Omental fat pad (tissue), 3 donors: ENCODE measurements at regions not wholly inside any gene's neighbourhood (a gene's known extent, or its start where the extent isn't known, plus 50 kb on each side); places are given as distances from the start of the nearest gene placed in this dataset.

Source experiments
- ATAC-seq: fragments of 150-250 bp; one replicate; pipeline ENCODE4 v1.9.1; 2016; ENCODE audit warnings: mild to moderate bottlenecking, moderate library complexity; ENCODE audit not compliant: low FRiP score
- DNase-seq: peaks from one replicate; pipeline ENCODE4 v3.0.0-alpha.2; 2019; ENCODE audit warnings: low spot score
- TF ChIP-seq, protein P1 (sequence below), 3 donors: fragments of 450-650 bp; IDR thresholded peaks; one replicate each; pipeline ENCODE4 v1.5.1; 2016 to 2017; ENCODE audit warnings: antibody characterized with exemption in 3 of 3, mild to moderate bottlenecking in 3 of 3, moderate library complexity in 2 of 3

DNA sequence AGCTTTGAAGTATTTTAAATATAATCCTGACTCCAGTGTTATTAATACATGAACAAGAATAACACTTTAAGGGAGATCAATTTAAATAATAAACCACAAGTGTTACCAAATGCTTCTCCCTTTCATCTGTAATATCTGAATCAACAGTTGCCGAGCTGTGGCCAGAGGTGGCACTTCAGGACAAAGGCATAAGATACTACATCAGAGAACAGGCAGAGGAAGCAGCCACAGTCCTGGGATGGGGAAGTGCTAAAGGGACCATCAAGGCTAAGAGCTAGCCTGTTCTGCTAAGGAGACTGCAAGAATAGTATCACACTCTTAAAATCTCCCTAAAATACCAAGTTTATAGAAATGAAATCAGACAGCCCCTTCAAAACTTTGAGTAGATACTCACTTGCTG is 378.2 kb upstream of the PRKCQ start:
- DNase-seq (no peak), ATAC-seq (no peak)
- TF ChIP-seq, protein P1, sequence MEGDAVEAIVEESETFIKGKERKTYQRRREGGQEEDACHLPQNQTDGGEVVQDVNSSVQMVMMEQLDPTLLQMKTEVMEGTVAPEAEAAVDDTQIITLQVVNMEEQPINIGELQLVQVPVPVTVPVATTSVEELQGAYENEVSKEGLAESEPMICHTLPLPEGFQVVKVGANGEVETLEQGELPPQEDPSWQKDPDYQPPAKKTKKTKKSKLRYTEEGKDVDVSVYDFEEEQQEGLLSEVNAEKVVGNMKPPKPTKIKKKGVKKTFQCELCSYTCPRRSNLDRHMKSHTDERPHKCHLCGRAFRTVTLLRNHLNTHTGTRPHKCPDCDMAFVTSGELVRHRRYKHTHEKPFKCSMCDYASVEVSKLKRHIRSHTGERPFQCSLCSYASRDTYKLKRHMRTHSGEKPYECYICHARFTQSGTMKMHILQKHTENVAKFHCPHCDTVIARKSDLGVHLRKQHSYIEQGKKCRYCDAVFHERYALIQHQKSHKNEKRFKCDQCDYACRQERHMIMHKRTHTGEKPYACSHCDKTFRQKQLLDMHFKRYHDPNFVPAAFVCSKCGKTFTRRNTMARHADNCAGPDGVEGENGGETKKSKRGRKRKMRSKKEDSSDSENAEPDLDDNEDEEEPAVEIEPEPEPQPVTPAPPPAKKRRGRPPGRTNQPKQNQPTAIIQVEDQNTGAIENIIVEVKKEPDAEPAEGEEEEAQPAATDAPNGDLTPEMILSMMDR (IDR thresholded peaks at IDR 0.05), result no peak

DNA sequence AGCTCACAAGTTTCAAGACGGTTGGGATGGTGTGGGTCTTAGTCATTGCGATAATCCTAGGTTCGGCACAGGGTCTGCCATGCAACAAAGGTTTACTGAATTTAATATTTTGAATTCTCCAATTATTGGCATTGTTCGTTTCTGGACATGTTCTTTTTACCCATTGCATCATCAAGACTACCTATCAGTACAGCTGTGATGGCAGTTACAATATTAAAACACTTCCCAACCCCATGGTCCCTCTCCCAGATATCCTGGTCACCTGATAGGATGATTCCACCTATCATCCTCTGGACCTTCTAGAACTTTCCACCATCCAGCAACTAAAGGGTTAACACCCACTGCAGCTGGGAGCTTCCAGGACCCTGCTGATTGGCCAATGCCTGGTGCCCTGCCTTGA is 377.8 kb upstream of the PRKCQ start:
- TF ChIP-seq, protein P1 (IDR thresholded peaks at IDR 0.05), result no peak
- ATAC-seq, result no peak
- DNase-seq, result no peak

DNA sequence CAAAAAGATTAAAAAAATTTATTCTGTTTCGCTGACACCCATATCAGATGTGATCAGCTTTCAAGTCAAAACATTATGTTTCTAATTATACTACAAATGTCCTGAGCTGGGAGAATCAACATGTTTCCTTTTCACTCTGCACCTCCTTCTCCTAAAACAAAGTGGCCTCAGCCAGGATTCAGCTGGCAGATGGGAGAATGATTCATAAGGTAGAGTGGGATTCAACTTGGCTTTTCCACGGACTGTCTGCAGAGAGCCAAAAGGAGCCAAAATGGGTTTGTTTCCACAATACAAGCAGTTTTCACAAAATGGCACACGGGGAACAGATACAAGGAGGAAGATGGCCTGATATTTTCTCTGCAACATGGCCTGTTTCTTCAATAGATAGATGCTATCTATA is 376.5 kb upstream of the PRKCQ start:
- DNase-seq (no peak), ATAC-seq (no peak)
- TF ChIP-seq, protein P1 (IDR thresholded peaks at IDR 0.05), result no peak

DNA sequence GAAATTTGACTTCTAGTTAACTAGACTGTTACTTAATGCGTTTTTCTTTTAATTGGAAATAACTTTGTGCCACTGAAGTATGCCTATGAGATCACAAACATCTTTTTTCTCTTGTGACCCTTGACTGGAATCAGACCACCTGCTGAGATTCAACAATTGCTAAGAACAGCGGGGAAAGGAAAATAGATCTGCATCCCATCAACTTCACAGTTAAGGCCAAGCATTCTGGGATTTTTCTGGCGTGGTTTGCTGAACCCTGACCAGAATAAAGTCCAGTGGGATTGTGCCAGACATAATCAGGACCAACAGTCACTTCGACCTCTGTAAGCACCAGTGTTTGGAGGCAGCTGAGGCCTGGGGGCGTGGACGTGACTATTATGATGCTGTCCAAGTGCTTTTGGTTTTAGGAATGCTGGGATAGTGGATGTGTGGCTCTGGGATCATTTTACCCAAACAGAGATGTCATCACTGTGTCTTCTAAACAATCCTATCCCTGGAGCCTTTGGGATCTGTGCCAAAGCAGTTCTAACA is 373.3 kb upstream of the PRKCQ start:
- TF ChIP-seq, protein P1 (IDR thresholded peaks at IDR 0.05), result no peak
- no peak for ATAC-seq
- DNase-seq, result no peak

DNA sequence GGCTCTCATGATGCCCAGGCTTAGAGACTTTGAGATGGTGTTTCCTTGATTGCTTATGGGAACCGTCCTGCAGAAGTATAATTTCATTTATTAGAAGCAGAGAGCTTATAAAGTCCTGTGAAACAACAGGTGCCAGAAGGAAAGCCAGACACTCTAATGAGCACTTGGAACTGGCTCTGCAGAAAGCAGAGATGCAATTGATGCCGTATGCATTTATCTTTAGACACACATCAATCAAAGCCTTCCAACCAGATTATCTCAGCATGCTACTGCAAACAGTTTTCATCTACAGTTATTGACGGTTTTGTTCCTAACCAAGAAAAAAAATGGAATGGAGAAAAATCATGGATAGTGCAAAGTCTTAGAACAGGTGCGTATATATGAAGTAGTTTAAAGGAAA is 371.7 kb upstream of the PRKCQ start:
- TF ChIP-seq, protein P1 (IDR thresholded peaks at IDR 0.05), result no peak
- no peak for DNase-seq

DNA sequence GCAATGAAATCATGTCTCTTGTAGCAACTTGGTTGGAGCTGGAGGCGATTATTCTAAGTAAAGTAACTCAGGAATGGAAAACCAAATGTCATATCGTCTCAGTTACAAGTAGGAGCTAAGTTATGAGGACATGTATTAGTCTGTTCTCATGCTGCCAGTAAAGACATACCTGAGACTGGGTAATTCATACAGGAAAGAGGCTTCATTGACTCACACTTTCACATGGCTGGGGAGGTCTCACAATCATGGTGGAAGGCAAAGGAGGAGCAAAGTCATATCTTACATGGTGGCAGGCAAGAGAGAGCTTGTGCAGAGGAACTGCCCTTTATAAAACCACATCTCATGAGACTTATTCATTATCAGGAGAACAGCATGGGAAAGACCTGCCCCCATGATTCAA is 370.1 kb upstream of the PRKCQ start:
- DNase-seq (no peak), ATAC-seq (no peak)
- TF ChIP-seq, protein P1 (IDR thresholded peaks at IDR 0.05), result no peak

More for the DNA sequence above, 371.7 kb upstream of the PRKCQ start:
- ATAC-seq, result no peak

DNA sequence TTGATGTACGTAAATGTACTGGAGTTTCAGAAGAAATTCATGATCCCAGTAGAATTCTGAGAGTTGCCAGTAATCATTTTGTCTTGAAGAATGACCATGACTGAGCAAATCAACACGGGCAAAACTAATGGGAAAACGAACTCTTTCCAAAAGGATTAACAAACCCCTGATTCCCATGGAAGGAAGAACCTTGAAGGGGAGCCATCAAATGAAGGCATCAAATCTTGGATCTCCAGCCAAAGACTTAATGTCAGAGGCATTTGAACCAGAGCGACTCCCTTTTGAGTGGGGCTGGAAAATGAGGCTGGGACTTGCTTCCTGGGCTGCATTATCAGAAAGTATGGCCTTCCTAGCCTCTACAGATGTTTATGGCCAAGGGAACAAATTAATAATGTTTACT is 364.4 kb upstream of the PRKCQ start:
- no peak for ATAC-seq
- TF ChIP-seq, protein P1 (IDR thresholded peaks at IDR 0.05), result no peak
- DNase-seq, result no peak
